ENCODE measurements at regions not wholly inside any gene's neighbourhood (a gene's known extent, or its start where the extent isn't known, plus 50 kb on each side); places are given as distances from the start of the nearest gene placed in this dataset.

DNA sequence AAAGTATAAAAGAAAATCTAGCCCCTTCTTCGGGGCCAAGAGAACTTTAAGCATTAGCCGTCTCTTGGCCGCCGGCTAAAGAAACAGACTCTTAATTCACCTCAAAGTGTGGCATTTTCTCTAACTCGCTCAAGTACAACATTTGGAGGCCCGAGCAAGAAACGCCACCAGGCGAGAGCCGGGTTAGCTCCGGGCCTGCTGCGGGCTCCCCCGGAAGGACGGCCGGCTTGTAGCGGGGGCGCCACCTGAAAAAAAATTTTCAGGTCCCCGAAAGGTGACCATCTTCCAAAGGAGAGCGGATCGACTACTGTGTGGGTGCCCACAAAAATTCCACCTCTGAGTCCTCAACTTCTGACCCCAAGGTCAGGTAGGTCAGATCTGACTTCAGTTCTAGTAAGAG, 156.0 kb downstream of the DEFB131A start:
- TF ChIP-seq, protein P1, sequence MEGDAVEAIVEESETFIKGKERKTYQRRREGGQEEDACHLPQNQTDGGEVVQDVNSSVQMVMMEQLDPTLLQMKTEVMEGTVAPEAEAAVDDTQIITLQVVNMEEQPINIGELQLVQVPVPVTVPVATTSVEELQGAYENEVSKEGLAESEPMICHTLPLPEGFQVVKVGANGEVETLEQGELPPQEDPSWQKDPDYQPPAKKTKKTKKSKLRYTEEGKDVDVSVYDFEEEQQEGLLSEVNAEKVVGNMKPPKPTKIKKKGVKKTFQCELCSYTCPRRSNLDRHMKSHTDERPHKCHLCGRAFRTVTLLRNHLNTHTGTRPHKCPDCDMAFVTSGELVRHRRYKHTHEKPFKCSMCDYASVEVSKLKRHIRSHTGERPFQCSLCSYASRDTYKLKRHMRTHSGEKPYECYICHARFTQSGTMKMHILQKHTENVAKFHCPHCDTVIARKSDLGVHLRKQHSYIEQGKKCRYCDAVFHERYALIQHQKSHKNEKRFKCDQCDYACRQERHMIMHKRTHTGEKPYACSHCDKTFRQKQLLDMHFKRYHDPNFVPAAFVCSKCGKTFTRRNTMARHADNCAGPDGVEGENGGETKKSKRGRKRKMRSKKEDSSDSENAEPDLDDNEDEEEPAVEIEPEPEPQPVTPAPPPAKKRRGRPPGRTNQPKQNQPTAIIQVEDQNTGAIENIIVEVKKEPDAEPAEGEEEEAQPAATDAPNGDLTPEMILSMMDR (IDR thresholded peaks at IDR 0.05): no peak
- no peak for TF ChIP-seq POLR2A (IDR thresholded peaks at IDR 0.05)
